Keratinocyte (primary cell): ENCODE measurements at regions not wholly inside any gene's neighbourhood (a gene's known extent, or its start where the extent isn't known, plus 50 kb on each side); places are given as distances from the start of the nearest gene placed in this dataset.

Experiments used
- DNase-seq: peaks from one replicate; pipeline ENCODE4 v3.0.0-alpha.2; 2011; ENCODE audit warnings: low read depth, missing footprints, low spot score
- FAIRE-seq: peaks from 2 replicates; lab custom pipeline; 2011; peaks lifted over from hg19 to GRCh38; lab: Jason Lieb, UNC
- H2AFZ ChIP-seq: 2 replicates; pipeline ENCODE4 v1.6.0; 2012; ENCODE audit warnings: low read length, control low read depth, inconsistent platforms; ENCODE audit not compliant: control insufficient read depth
- H3K27ac ChIP-seq: 2 replicates; pipeline ENCODE4 v1.5.1; 2011; ENCODE audit warnings: low read length; ENCODE audit not compliant: control insufficient read depth, insufficient read depth
- H3K27me3 ChIP-seq: 3 replicates; pipeline ENCODE4 v1.6.0; 2011; ENCODE audit warnings: low read length; ENCODE audit not compliant: control insufficient read depth, insufficient read depth; ENCODE audit errors: extremely low read depth
- H3K36me3 ChIP-seq, 2 experiments: 2 replicates in 1 of 2; 3 replicates in 1 of 2; pipeline ENCODE4 v1.5.1; 2011; ENCODE audit warnings: low read length in 2 of 2, mild to moderate bottlenecking in 1 of 2; ENCODE audit not compliant: control insufficient read depth in 2 of 2, insufficient read depth in 2 of 2; ENCODE audit errors: extremely low read depth in 1 of 2
- H3K4me1 ChIP-seq: 3 replicates; pipeline ENCODE4 v1.5.1; 2011; ENCODE audit warnings: low read length; ENCODE audit not compliant: control insufficient read depth, insufficient read depth; ENCODE audit errors: extremely low read depth
- H3K4me2 ChIP-seq: 3 replicates; pipeline ENCODE4 v1.6.0; 2011; ENCODE audit warnings: low read depth, low read length; ENCODE audit not compliant: control insufficient read depth, insufficient read depth; ENCODE audit errors: extremely low read depth
- H3K4me3 ChIP-seq, 3 experiments: fragments of 200-600 bp in 1 of 3; sonication (generic) in 1 of 3; 2 replicates in 2 of 3; 3 replicates in 1 of 3; pipeline ENCODE4 v1.5.1; 2011 to 2016; ENCODE audit warnings: low read length in 3 of 3, mild to moderate bottlenecking in 3 of 3, control low read depth in 2 of 3, inconsistent platforms in 1 of 3, low read depth in 1 of 3, mixed read lengths in 1 of 3, mixed run types in 1 of 3, moderate library complexity in 1 of 3; ENCODE audit not compliant: control insufficient read depth in 2 of 3, insufficient read depth in 2 of 3; ENCODE audit errors: extremely low read depth in 1 of 3
- H3K79me2 ChIP-seq: 2 replicates; pipeline ENCODE4 v1.6.0; 2012; ENCODE audit warnings: low read length; ENCODE audit not compliant: control insufficient read depth, insufficient read depth
- H3K9ac ChIP-seq: 3 replicates; pipeline ENCODE4 v1.6.0; 2011; ENCODE audit warnings: low read length; ENCODE audit not compliant: control insufficient read depth, insufficient read depth; ENCODE audit errors: extremely low read depth
- H3K9me1 ChIP-seq: 3 replicates; pipeline ENCODE4 v1.6.0; 2011; ENCODE audit warnings: low read length; ENCODE audit not compliant: control insufficient read depth, insufficient read depth; ENCODE audit errors: extremely low read depth
- H3K9me3 ChIP-seq: 2 replicates; pipeline ENCODE4 v1.5.1; 2012; ENCODE audit warnings: low read depth, low read length; ENCODE audit not compliant: control insufficient read depth
- H4K20me1 ChIP-seq: 3 replicates; pipeline ENCODE4 v1.6.0; 2011; ENCODE audit warnings: low read length; ENCODE audit not compliant: control insufficient read depth, insufficient read depth; ENCODE audit errors: extremely low read depth
- CTCF ChIP-seq, 3 experiments: IDR thresholded peaks in 1 of 3; conservative IDR thresholded peaks in 1 of 3; optimal IDR thresholded peaks in 1 of 3; 2 replicates in 2 of 3; 3 replicates in 1 of 3; pipeline versions ENCODE3 to v1.5.1; 2011; ENCODE audit warnings: low read length in 3 of 3, mild to moderate bottlenecking in 3 of 3, moderate library complexity in 2 of 3, control low read depth in 1 of 3, inconsistent platforms in 1 of 3; ENCODE audit not compliant: insufficient read depth in 2 of 3; ENCODE audit errors: extremely low read depth in 1 of 3
- EZH2 ChIP-seq: IDR thresholded peaks from one replicate; pipeline ENCODE4 v1.6.1; 2012; ENCODE audit warnings: inconsistent platforms, mild to moderate bottlenecking, low read length, moderate library complexity
- dilution Hi-C: fragments of 300-500 bp; cut with MboI; formaldehyde crosslinking; loops from one replicate; pipeline ENCODE4 v1.7.0; 2020; ENCODE audit warnings: low sequenced_read_pairs; ENCODE audit not compliant: extremely low pct_ligation_motif_present

- Histone ChIP-seq H3K9me3 (no peaks in the 10 kb centered on the region), H3K4me1 (peaks cover 66% of the 10 kb centered on the region), H3K36me3 (no peaks in the 10 kb centered on the region), H4K20me1 (no peaks in the 10 kb centered on the region), H3K27me3 (no peaks in the 10 kb centered on the region), H3K79me2 (no peaks in the 10 kb centered on the region), H3K27ac (no peak overlapping the region), H3K9me1 (no peaks in the 10 kb centered on the region), H3K4me2 (no peak overlapping the region), H3K4me3 (no peak overlapping the region), H2AFZ (no peak overlapping the region), H3K9ac (no peak overlapping the region)
- DNase-seq = no peak
- dilution Hi-C loops = no loop called here
- FAIRE-seq = no peak
- no peak for TF ChIP-seq CTCF (optimal IDR thresholded peaks at IDR 0.05 in 1 of 3, IDR thresholded peaks at IDR 0.05 in 1 of 3, conservative IDR thresholded peaks at IDR 0.05 in 1 of 3; ENCODE audit: extremely low read depth in 1 of 3, insufficient read depth in 2 of 3, low read length in 3 of 3)
- TF ChIP-seq EZH2 = no peak
These were observed 209.8 kb upstream of the MARCKS start for GRCh38 chr6:113647143-113647889.

- no peak for DNase-seq
- Histone ChIP-seq H3K79me2 (no peaks in the 10 kb centered on the region), H3K9me1 (no peaks in the 10 kb centered on the region), H3K4me3 (peak overlapping the region; percentile 30 to 76 (median 61)), H3K27me3 (no peaks in the 10 kb centered on the region), H3K9me3 (no peaks in the 10 kb centered on the region), H4K20me1 (no peaks in the 10 kb centered on the region), H3K36me3 (no peaks in the 10 kb centered on the region), H3K27ac (peak overlapping the region; percentile 90), H3K4me2 (peak overlapping the region; percentile 96), H3K4me1 (peaks cover 59% of the 10 kb centered on the region), H2AFZ (peak overlapping the region; percentile 79), H3K9ac (peak overlapping the region; percentile 77)
- peak; percentile 57 for FAIRE-seq
- dilution Hi-C loops = no loop called here
- TF ChIP-seq EZH2 (no peak), CTCF (optimal IDR thresholded peaks at IDR 0.05 in 1 of 3, IDR thresholded peaks at IDR 0.05 in 1 of 3, conservative IDR thresholded peaks at IDR 0.05 in 1 of 3; ENCODE audit: extremely low read depth in 1 of 3, insufficient read depth in 2 of 3, low read length in 3 of 3) (no peak)
These were observed 208.4 kb upstream of the MARCKS start for GRCh38 chr6:113648698-113649097.
